GM23338 (cell line): ENCODE measurements at regions not wholly inside any gene's neighbourhood (a gene's known extent, or its start where the extent isn't known, plus 50 kb on each side); places are given as distances from the start of the nearest gene placed in this dataset.

Source experiments
- CREB1 ChIP-seq: fragments of 250-450 bp; sonication (Bioruptor Pico); IDR thresholded peaks from 2 replicates; pipeline ENCODE4 v1.5.0; 2020; ENCODE audit warnings: low read depth, mild to moderate bottlenecking, moderate library complexity
- EZH2phosphoT487 ChIP-seq: fragments of 200-600 bp; sonication (generic); IDR thresholded peaks from one replicate; pipeline ENCODE4 v1.8.1; 2018; ENCODE audit warnings: antibody characterized with exemption; ENCODE audit not compliant: unreplicated experiment
- NANOG ChIP-seq: IDR thresholded peaks from 2 replicates; pipeline ENCODE4 v1.6.1; 2016; ENCODE audit warnings: antibody characterized with exemption, borderline replicate concordance
- POLR2AphosphoS5 ChIP-seq: IDR thresholded peaks from 2 replicates; pipeline ENCODE4 v1.6.1; 2016; ENCODE audit warnings: antibody characterized with exemption, low read depth
- TF ChIP-seq, protein P1 (sequence below), 2 experiments: fragments of 200-600 bp in 1 of 2; sonication (generic) in 1 of 2; conservative IDR thresholded peaks; 2 replicates each; pipeline versions ENCODE4 v1.5.1 to v1.6.1; 2016 to 2017; ENCODE audit warnings: antibody characterized with exemption in 2 of 2, low read depth in 2 of 2, mild to moderate bottlenecking in 2 of 2, moderate library complexity in 1 of 2
- TF ChIP-seq, protein P2 (sequence below): fragments of 250-450 bp; sonication (Bioruptor Pico); IDR thresholded peaks from 2 replicates; pipeline ENCODE4 v1.5.0; 2020; ENCODE audit warnings: mild to moderate bottlenecking, moderate library complexity
- TF ChIP-seq, protein P3 (sequence below): IDR thresholded peaks from 2 replicates; pipeline ENCODE4 v1.6.1; 2016; ENCODE audit warnings: antibody characterized with exemption

DNA sequence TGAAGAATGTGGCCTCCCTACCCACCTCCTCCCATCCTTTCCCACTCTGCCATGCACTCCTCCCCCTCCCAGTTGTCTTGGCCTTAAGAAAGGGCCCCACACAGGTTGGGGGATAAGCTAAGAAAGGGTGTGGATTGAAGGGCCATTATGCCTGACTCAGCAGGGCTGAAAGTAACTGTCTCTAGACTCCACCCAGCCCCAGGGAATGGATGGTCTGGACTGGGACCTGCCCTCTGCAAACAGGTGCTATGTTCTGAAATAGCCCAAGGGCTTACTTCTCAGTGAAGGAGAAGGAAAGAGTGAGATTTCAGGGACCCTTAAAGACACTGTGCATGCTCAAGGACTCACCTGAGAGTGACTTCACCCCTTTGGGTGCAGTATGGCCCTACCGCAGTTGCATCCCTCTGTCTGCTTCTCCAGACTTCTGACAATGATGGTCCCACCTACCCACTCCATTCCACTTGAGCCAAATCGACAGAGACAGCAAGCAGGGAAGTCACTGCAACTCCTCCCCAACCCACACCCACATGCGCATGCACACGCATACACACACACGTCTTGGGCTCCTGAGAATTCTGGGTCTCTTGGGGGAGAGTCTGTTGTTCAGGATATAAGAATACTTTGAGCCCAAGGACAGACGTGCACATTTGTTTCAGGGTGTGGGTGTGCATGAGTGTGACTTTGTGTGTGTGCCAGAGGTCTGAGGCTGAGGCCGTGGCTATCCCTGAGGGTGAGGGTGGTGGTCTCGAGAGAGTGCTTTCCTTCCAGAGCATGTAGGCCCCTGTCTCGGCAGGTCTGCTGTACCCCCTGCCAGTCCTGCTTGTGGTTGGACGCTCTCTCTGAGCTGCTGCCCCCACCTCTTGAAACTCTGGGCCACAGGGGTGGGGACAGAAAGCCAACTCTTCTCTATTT is 231.9 kb downstream of the PTPRU start:
- TF ChIP-seq, protein P1, sequence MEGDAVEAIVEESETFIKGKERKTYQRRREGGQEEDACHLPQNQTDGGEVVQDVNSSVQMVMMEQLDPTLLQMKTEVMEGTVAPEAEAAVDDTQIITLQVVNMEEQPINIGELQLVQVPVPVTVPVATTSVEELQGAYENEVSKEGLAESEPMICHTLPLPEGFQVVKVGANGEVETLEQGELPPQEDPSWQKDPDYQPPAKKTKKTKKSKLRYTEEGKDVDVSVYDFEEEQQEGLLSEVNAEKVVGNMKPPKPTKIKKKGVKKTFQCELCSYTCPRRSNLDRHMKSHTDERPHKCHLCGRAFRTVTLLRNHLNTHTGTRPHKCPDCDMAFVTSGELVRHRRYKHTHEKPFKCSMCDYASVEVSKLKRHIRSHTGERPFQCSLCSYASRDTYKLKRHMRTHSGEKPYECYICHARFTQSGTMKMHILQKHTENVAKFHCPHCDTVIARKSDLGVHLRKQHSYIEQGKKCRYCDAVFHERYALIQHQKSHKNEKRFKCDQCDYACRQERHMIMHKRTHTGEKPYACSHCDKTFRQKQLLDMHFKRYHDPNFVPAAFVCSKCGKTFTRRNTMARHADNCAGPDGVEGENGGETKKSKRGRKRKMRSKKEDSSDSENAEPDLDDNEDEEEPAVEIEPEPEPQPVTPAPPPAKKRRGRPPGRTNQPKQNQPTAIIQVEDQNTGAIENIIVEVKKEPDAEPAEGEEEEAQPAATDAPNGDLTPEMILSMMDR (conservative IDR thresholded peaks at IDR 0.05; ENCODE audit: low read depth in 2 of 2) = no peak
- TF ChIP-seq POLR2AphosphoS5 (no peak), NANOG (no peak), EZH2phosphoT487 (no peak), CREB1 (CRISPR knock-in tag) (no peak)
- TF ChIP-seq, protein P2, sequence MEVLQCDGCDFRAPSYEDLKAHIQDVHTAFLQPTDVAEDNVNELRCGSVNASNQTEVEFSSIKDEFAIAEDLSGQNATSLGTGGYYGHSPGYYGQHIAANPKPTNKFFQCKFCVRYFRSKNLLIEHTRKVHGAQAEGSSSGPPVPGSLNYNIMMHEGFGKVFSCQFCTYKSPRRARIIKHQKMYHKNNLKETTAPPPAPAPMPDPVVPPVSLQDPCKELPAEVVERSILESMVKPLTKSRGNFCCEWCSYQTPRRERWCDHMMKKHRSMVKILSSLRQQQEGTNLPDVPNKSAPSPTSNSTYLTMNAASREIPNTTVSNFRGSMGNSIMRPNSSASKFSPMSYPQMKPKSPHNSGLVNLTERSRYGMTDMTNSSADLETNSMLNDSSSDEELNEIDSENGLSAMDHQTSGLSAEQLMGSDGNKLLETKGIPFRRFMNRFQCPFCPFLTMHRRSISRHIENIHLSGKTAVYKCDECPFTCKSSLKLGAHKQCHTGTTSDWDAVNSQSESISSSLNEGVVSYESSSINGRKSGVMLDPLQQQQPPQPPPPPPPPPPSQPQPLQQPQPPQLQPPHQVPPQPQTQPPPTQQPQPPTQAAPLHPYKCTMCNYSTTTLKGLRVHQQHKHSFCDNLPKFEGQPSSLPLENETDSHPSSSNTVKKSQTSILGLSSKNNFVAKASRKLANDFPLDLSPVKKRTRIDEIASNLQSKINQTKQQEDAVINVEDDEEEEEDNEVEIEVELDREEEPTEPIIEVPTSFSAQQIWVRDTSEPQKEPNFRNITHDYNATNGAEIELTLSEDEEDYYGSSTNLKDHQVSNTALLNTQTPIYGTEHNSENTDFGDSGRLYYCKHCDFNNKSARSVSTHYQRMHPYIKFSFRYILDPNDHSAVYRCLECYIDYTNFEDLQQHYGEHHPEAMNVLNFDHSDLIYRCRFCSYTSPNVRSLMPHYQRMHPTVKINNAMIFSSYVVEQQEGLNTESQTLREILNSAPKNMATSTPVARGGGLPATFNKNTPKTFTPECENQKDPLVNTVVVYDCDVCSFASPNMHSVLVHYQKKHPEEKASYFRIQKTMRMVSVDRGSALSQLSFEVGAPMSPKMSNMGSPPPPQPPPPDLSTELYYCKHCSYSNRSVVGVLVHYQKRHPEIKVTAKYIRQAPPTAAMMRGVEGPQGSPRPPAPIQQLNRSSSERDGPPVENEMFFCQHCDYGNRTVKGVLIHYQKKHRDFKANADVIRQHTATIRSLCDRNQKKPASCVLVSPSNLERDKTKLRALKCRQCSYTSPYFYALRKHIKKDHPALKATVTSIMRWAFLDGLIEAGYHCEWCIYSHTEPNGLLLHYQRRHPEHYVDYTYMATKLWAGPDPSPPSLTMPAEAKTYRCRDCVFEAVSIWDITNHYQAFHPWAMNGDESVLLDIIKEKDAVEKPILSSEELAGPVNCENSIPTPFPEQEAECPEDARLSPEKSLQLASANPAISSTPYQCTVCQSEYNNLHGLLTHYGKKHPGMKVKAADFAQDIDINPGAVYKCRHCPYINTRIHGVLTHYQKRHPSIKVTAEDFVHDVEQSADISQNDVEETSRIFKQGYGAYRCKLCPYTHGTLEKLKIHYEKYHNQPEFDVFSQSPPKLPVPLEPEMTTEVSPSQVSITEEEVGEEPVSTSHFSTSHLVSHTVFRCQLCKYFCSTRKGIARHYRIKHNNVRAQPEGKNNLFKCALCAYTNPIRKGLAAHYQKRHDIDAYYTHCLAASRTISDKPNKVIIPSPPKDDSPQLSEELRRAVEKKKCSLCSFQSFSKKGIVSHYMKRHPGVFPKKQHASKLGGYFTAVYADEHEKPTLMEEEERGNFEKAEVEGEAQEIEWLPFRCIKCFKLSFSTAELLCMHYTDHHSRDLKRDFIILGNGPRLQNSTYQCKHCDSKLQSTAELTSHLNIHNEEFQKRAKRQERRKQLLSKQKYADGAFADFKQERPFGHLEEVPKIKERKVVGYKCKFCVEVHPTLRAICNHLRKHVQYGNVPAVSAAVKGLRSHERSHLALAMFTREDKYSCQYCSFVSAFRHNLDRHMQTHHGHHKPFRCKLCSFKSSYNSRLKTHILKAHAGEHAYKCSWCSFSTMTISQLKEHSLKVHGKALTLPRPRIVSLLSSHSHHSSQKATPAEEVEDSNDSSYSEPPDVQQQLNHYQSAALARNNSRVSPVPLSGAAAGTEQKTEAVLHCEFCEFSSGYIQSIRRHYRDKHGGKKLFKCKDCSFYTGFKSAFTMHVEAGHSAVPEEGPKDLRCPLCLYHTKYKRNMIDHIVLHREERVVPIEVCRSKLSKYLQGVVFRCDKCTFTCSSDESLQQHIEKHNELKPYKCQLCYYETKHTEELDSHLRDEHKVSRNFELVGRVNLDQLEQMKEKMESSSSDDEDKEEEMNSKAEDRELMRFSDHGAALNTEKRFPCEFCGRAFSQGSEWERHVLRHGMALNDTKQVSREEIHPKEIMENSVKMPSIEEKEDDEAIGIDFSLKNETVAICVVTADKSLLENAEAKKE = no peak
- TF ChIP-seq, protein P3, sequence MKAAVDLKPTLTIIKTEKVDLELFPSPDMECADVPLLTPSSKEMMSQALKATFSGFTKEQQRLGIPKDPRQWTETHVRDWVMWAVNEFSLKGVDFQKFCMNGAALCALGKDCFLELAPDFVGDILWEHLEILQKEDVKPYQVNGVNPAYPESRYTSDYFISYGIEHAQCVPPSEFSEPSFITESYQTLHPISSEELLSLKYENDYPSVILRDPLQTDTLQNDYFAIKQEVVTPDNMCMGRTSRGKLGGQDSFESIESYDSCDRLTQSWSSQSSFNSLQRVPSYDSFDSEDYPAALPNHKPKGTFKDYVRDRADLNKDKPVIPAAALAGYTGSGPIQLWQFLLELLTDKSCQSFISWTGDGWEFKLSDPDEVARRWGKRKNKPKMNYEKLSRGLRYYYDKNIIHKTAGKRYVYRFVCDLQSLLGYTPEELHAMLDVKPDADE = no peak
